ENCODE measurements at regions not wholly inside any gene's neighbourhood (a gene's known extent, or its start where the extent isn't known, plus 50 kb on each side); places are given as distances from the start of the nearest gene placed in this dataset.

DNA sequence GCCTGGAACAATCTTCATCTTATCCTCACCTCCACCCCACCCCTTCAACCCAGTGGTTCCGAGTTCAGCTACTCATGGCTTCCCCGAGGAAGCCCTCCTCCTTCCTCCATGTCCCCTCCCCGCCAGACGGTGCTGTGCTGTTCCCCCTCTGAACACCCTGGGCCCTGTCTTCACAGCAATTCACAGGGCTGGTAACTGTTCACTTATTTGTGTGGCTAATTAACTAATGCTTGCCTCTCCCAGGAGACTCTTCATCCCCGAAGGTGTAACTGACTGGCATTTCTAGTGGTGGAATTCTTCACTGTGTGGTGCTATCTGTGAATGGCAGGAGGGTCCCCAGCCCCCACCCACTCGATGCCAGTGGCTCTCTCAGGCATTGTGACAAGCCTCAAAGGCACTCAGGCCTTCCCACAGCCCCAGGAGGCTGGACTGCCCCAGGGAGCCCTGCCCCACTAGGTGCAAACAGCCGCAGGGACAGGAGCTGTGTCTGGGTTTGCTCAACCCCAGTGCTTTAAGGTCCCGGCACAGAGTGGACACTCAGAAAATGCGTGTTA, 133.7 kb upstream of the ID2 start:
- TF ChIP-seq, protein P1, sequence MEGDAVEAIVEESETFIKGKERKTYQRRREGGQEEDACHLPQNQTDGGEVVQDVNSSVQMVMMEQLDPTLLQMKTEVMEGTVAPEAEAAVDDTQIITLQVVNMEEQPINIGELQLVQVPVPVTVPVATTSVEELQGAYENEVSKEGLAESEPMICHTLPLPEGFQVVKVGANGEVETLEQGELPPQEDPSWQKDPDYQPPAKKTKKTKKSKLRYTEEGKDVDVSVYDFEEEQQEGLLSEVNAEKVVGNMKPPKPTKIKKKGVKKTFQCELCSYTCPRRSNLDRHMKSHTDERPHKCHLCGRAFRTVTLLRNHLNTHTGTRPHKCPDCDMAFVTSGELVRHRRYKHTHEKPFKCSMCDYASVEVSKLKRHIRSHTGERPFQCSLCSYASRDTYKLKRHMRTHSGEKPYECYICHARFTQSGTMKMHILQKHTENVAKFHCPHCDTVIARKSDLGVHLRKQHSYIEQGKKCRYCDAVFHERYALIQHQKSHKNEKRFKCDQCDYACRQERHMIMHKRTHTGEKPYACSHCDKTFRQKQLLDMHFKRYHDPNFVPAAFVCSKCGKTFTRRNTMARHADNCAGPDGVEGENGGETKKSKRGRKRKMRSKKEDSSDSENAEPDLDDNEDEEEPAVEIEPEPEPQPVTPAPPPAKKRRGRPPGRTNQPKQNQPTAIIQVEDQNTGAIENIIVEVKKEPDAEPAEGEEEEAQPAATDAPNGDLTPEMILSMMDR (IDR thresholded peaks at IDR 0.05), result no peak
- no peak for TF ChIP-seq POLR2A (IDR thresholded peaks at IDR 0.05)
- no peak for DNase-seq
- 88 to 92% (median 88%) methylated on average over 6 to 9 of the region's 9 CpGs for WGBS, 4 donors

DNA sequence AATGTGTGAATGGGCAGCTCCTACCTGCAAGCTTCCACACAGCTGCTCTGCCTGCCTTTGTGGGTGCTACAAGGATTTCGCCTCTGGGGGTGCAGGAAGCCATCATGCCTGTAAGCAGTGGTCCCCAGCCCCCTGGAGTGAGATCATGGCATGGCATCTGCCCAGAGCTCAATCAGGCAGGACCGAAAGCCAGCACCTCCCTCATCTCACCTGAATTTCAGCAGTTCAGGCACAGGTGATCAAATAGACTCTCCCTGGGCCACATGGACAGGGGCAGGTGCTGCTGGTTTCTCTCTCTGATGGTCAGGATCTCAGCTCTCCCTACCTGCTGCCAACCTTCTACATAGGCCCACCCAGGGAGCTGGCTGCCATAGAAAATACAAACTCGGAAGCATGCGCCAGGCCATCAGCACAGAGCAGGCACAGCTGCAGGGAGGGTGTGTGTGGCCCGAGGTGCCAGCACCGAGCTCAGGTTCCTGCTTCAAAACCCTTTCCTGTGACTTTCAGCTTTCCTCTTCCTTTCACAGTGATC, 133.2 kb upstream of the ID2 start:
- ATAC-seq (no peak), DNase-seq (no peak)
- 89 to 91% (median 90%) methylated on average over 5 to 6 of the region's 6 CpGs for WGBS, 4 donors

More for the DNA sequence above, 133.7 kb upstream of the ID2 start:
- H3K27ac ChIP-seq, result no peak overlapping the region
- H3K9me3 ChIP-seq, result no peaks in the 10 kb centered on the region
- no peaks in the 10 kb centered on the region for H3K27me3 ChIP-seq
- intact Hi-C loops (cut with DNase I), result loop anchor here in 1 of 10 donors (10.0 kb wide), 1 partner anchor 117 kb away; no protein-coding TSS in a partner anchor
- H3K4me1 ChIP-seq, result peaks cover 0 to 40% (median 19%) of the 10 kb centered on the region in 12 donors
- no peak for ATAC-seq
- no peak overlapping the region for H3K4me3 ChIP-seq
- H3K36me3 ChIP-seq, result no peaks in the 10 kb centered on the region

DNA sequence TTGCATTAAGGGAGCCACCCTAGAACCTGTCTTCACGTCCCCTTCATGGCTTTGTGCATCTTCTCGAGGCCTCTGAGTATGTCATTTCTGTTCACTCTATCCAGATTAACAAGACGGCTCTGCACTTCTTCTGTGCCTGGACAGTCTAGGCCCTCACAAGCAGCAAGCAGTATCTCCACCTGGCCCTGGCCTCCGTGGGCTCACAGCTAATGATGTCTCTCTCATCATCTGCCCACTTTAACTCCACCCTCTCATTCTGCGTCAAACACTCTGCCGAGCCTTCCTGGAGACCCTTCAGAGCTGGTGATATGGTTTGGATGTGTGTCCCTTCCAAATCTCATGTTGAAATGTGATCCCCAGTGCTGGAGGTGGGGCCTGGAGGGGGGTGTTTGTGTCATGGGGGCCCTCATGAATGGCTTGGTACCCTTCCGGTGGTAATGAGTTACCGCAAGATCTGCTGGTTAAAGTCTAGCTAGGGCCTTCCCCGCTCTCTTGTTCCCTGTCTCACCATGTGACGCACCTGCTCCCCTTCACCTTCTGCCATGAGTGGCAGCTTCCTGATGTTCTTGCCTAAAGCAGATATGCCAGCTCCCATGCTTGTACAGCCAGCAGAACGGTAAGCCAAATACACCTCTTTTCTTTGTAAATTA, 132.5 kb upstream of the ID2 start:
- WGBS, 4 donors, result 90 to 96% (median 92%) methylated on average over 10 to 11 of the region's 11 CpGs

More for the DNA sequence above, 133.2 kb upstream of the ID2 start:
- Histone ChIP-seq H3K4me3 (no peak overlapping the region), H3K4me1 (peaks cover 0 to 35% (median 17%) of the 10 kb centered on the region in 12 donors), H3K27ac (no peak overlapping the region), H3K9me3 (no peaks in the 10 kb centered on the region), H3K27me3 (no peaks in the 10 kb centered on the region), H3K36me3 (no peaks in the 10 kb centered on the region)
- intact Hi-C loops (cut with DNase I), result loop anchor here in 1 of 10 donors (10.0 kb wide), 1 partner anchor 116 kb away; no protein-coding TSS in a partner anchor
- no peak for TF ChIP-seq POLR2A (IDR thresholded peaks at IDR 0.05)
- TF ChIP-seq, protein P1 (IDR thresholded peaks at IDR 0.05), result no peak

More for the DNA sequence above, 132.5 kb upstream of the ID2 start:
- intact Hi-C loops (cut with DNase I), result loop anchor here in 1 of 10 donors (10.0 kb wide), 1 partner anchor 115 kb away; no protein-coding TSS in a partner anchor
- H3K4me1 ChIP-seq, result peaks cover 0 to 27% (median 13%) of the 10 kb centered on the region in 12 donors
- H3K27ac ChIP-seq, result no peak overlapping the region
- no peaks in the 10 kb centered on the region for H3K36me3 ChIP-seq
- ATAC-seq (no peak), DNase-seq (peak in 1 of 5 donors; percentile 8)
- TF ChIP-seq POLR2A (IDR thresholded peaks at IDR 0.05), result no peak
- TF ChIP-seq, protein P1 (IDR thresholded peaks at IDR 0.05), result no peak
- no peaks in the 10 kb centered on the region for H3K27me3 ChIP-seq
- H3K4me3 ChIP-seq, result no peak overlapping the region
- no peaks in the 10 kb centered on the region for H3K9me3 ChIP-seq

Data from heart left ventricle (tissue), 16 donors.